K562 (cell line): ENCODE measurements at regions not wholly inside any gene's neighbourhood (a gene's known extent, or its start where the extent isn't known, plus 50 kb on each side); places are given as distances from the start of the nearest gene placed in this dataset.

ENCODE experiments used
- CBFA2T2 ChIP-seq: fragments of 450-650 bp; conservative IDR thresholded peaks from 2 replicates; pipeline ENCODE4 v1.6.1; 2017; ENCODE audit warnings: mild to moderate bottlenecking
- CBX3 ChIP-seq, 2 experiments: IDR thresholded peaks; 1 replicate in 1 of 2; 2 replicates in 1 of 2; pipeline ENCODE4 v1.6.1; 2012; ENCODE audit warnings: inconsistent platforms in 2 of 2, low read length in 2 of 2, borderline replicate concordance in 1 of 2, control low read depth in 1 of 2
- CHCHD3 ChIP-seq: fragments of 250-450 bp; sonication (Bioruptor Pico); IDR thresholded peaks from 2 replicates; pipeline ENCODE4 v2.1.2; 2022; ENCODE audit warnings: mild to moderate bottlenecking
- EZH2 ChIP-seq: IDR thresholded peaks from 2 replicates; pipeline ENCODE4 v1.6.1; 2012; ENCODE audit warnings: low read depth, mild to moderate bottlenecking, inconsistent platforms, low read length, borderline replicate concordance
- HDAC6 ChIP-seq: IDR thresholded peaks from 2 replicates; pipeline ENCODE4 v1.6.1; 2012; ENCODE audit warnings: low read depth, mild to moderate bottlenecking, control low read depth, inconsistent platforms, low read length, moderate library complexity
- MAFK ChIP-seq: IDR thresholded peaks from 2 replicates; pipeline ENCODE4 v1.6.1; 2011; ENCODE audit warnings: low read length, improper control_type of control experiment
- MCM2 ChIP-seq: fragments of 450-650 bp; IDR thresholded peaks from 2 replicates; pipeline ENCODE4 v1.6.1; 2017; ENCODE audit warnings: low read depth, mild to moderate bottlenecking
- MYBL2 ChIP-seq, 2 experiments: fragments of 450-650 bp in 1 of 2; sonication (generic) in 1 of 2; formaldehyde crosslinking in 1 of 2; IDR thresholded peaks; 2 replicates each; pipeline versions ENCODE4 v1.6.1 to v1.8.1; 2017 to 2022; ENCODE audit warnings: borderline replicate concordance in 1 of 2, inconsistent platforms in 1 of 2, low read depth in 1 of 2, mild to moderate bottlenecking in 1 of 2, missing genetic modification reagents in 1 of 2, moderate library complexity in 1 of 2
- PCBP2 ChIP-seq: fragments of 200-400 bp; formaldehyde crosslinking; IDR thresholded peaks from 2 replicates; pipeline ENCODE4 v1.6.1; 2018; ENCODE audit warnings: low read length, low read depth, mild to moderate bottlenecking, moderate library complexity; ENCODE audit not compliant: poor library complexity, severe bottlenecking
- SIX5 ChIP-seq, 2 experiments: IDR thresholded peaks; 2 replicates each; pipeline ENCODE4 v1.6.1; 2011; ENCODE audit warnings: low read length in 2 of 2, borderline replicate concordance in 1 of 2, low read depth in 1 of 2, mild to moderate bottlenecking in 1 of 2, moderate library complexity in 1 of 2; ENCODE audit not compliant: insufficient read depth in 1 of 2
- SMAD4 ChIP-seq: fragments of 250-450 bp; sonication (Bioruptor Pico); conservative IDR thresholded peaks from 2 replicates; pipeline ENCODE4 v1.8.0; 2021; ENCODE audit warnings: inconsistent platforms, mild to moderate bottlenecking, moderate library complexity
- THAP7 ChIP-seq: fragments of 250-450 bp; sonication (Bioruptor Pico); IDR thresholded peaks from 2 replicates; pipeline ENCODE4 v1.5.0; 2021
- XRCC3 ChIP-seq: fragments of 450-650 bp; IDR thresholded peaks from 2 replicates; pipeline ENCODE4 v1.6.1; 2017; ENCODE audit warnings: mild to moderate bottlenecking, moderate library complexity
- ZBTB26 ChIP-seq: fragments of 450-650 bp; formaldehyde crosslinking; IDR thresholded peaks from 2 replicates; pipeline ENCODE4 v1.4.0; 2022; ENCODE audit warnings: missing genetic modification characterization
- ZBTB9 ChIP-seq: fragments of 450-650 bp; formaldehyde crosslinking; IDR thresholded peaks from 2 replicates; pipeline ENCODE4 v1.4.0; 2020; ENCODE audit warnings: mild to moderate bottlenecking, moderate library complexity
- ZNF184 ChIP-seq: sonication (generic); formaldehyde crosslinking; IDR thresholded peaks from 2 replicates; pipeline ENCODE4 v1.5.0; 2020; ENCODE audit warnings: missing genetic modification reagents
- TF ChIP-seq, protein P1 (sequence below): fragments of 250-450 bp; sonication (Bioruptor Pico); IDR thresholded peaks from 2 replicates; pipeline ENCODE4 v1.6.1; 2021; ENCODE audit warnings: mild to moderate bottlenecking
- TF ChIP-seq, protein P2 (sequence below), 2 experiments: IDR thresholded peaks; 2 replicates each; pipeline ENCODE4 v1.6.1; 2011; ENCODE audit warnings: borderline replicate concordance in 1 of 2, control low read depth in 1 of 2, low read depth in 1 of 2, low read length in 1 of 2, mild to moderate bottlenecking in 1 of 2, mixed read lengths in 1 of 2, moderate library complexity in 1 of 2; ENCODE audit not compliant: insufficient read depth in 1 of 2, insufficient read length in 1 of 2, poor library complexity in 1 of 2, severe bottlenecking in 1 of 2; ENCODE audit errors: extremely low read depth in 1 of 2

DNA sequence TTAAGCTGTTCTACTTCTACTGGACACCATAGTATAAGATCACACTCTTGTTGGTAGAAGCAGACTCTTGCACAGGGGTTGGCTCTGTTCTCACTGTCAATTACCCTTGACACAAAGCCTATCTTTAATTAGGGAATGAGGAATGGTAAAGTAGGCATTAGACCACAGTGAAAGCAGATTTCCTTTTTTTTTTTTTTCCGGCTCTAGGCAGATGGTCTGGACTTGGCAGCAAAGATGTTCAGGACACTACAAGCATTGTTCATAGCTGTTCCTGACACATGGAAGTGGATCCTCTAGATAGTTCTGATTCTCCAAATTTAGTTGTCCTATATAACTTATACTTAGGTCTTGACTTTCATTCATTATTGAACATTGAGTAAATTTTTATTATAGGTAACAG, 672.2 kb upstream of the CELF4 start (continued):
- TF ChIP-seq ZBTB9 (CRISPR knock-in tag), result no peak
- TF ChIP-seq, protein P1, sequence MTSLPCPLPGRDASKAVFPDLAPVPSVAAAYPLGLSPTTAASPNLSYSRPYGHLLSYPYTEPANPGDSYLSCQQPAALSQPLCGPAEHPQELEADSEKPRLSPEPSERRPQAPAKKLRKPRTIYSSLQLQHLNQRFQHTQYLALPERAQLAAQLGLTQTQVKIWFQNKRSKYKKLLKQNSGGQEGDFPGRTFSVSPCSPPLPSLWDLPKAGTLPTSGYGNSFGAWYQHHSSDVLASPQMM (CRISPR knock-in tag), result no peak
- TF ChIP-seq MAFK, result no peak
- TF ChIP-seq, protein P2, sequence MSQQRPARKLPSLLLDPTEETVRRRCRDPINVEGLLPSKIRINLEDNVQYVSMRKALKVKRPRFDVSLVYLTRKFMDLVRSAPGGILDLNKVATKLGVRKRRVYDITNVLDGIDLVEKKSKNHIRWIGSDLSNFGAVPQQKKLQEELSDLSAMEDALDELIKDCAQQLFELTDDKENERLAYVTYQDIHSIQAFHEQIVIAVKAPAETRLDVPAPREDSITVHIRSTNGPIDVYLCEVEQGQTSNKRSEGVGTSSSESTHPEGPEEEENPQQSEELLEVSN (IDR thresholded peaks at IDR 0.05; ENCODE audit: borderline replicate concordance in 1 of 2, extremely low read depth in 1 of 2, insufficient read depth in 1 of 2, insufficient read length in 1 of 2, low read depth in 1 of 2, low read length in 1 of 2, poor library complexity in 1 of 2, severe bottlenecking in 1 of 2), result no peak
- TF ChIP-seq SIX5 (IDR thresholded peaks at IDR 0.05; ENCODE audit: borderline replicate concordance in 1 of 2, insufficient read depth in 1 of 2, low read depth in 1 of 2, low read length in 2 of 2), result no peak
- TF ChIP-seq EZH2, result no peak
- TF ChIP-seq THAP7 (CRISPR knock-in tag), result no peak
- no peak for TF ChIP-seq ZBTB26 (CRISPR knock-in tag)
- TF ChIP-seq SMAD4 (CRISPR knock-in tag), result no peak
- TF ChIP-seq HDAC6, result no peak
- TF ChIP-seq PCBP2, result no peak
- no peak for TF ChIP-seq MYBL2 (IDR thresholded peaks at IDR 0.05; ENCODE audit: low read depth)
- TF ChIP-seq MYBL2 (CRISPR knock-in tag; IDR thresholded peaks at IDR 0.05; ENCODE audit: borderline replicate concordance), result no peak
- TF ChIP-seq MCM2, result no peak
- TF ChIP-seq CBFA2T2, result no peak
- no peak for TF ChIP-seq CHCHD3 (CRISPR knock-in tag)
- TF ChIP-seq XRCC3, result no peak
- no peak for TF ChIP-seq CBX3 (IDR thresholded peaks at IDR 0.05; ENCODE audit: borderline replicate concordance in 1 of 2, low read length in 2 of 2)
- no peak for TF ChIP-seq ZNF184 (CRISPR knock-in tag)
